ENCODE measurements at regions not wholly inside any gene's neighbourhood (a gene's known extent, or its start where the extent isn't known, plus 50 kb on each side); places are given as distances from the start of the nearest gene placed in this dataset.

GRCh38 chr12:124456652-124457152 is 110.7 kb downstream of the NCOR2 start:
- in situ Hi-C loops (cut with MboI; ENCODE audit: low sequenced_read_pairs) (no loop called here), dilution Hi-C loops (cut with HindIII; ENCODE audit: low sequenced_read_pairs, unreplicated experiment) (no loop called here), intact Hi-C loops (cut with micrococcal nuclease) (no loop called here)
- H3K27ac ChIP-seq (ENCODE audit: insufficient read depth, low read length): no peak overlapping the region
- H3K4me3 ChIP-seq (ENCODE audit: insufficient read depth, low read depth, low read length): no peak overlapping the region
- 97% methylated on average over 7 of the region's 31 CpGs; no CpG with 5 or more reads in 1 of the 2 experiments for WGBS, 2 experiments (ENCODE audit: extremely low coverage in 2 of 2, insufficient read length in 1 of 2)
- ChIA-PET POLR2A (ENCODE audit: unreplicated experiment) (no interaction called here), CTCF (no interaction called here)
- H3K18ac ChIP-seq (ENCODE audit: low read depth, low read length): no peak overlapping the region
- H3K9me3 ChIP-seq (ENCODE audit: control insufficient read depth, insufficient read depth, low read length): no peaks in the 10 kb centered on the region
- H4K20me1 ChIP-seq (ENCODE audit: insufficient read depth, low read length): peaks cover 47% of the 10 kb centered on the region
- H2BK5ac ChIP-seq (ENCODE audit: low read depth, low read length, poor library complexity, severe bottlenecking): no peak overlapping the region
- H3K14ac ChIP-seq (replicated peaks; ENCODE audit: low read depth, low read length): no peak overlapping the region
- H2AK5ac ChIP-seq (ENCODE audit: low read depth, low read length): no peak overlapping the region
- H2BK20ac ChIP-seq (ENCODE audit: low read depth, low read length): no peak overlapping the region
- no peak overlapping the region for H2AFZ ChIP-seq (replicated peaks; ENCODE audit: low read length, poor library complexity)
- H2BK15ac ChIP-seq (ENCODE audit: low read depth, low read length): no peak overlapping the region
- H3K36me3 ChIP-seq (ENCODE audit: control insufficient read depth, insufficient read depth, low read length): peaks cover 41% of the 10 kb centered on the region
- ATAC-seq (ENCODE audit: low read depth) (no peak), DNase-seq (no peak)
- peaks cover 11% of the 10 kb centered on the region for H3K9me1 ChIP-seq (ENCODE audit: insufficient read depth, low read length)
- H3K23ac ChIP-seq (ENCODE audit: low read depth, low read length): no peak overlapping the region
- no peak overlapping the region for H4K5ac ChIP-seq (ENCODE audit: low read depth, low read length)
- peaks cover 18% of the 10 kb centered on the region for H3K4me1 ChIP-seq (ENCODE audit: control insufficient read depth, insufficient read depth, low read length)
- H4K8ac ChIP-seq (ENCODE audit: low read depth in 2 of 2, low read length in 2 of 2): no peak overlapping the region
- no peak overlapping the region for H3K4ac ChIP-seq (ENCODE audit: low read depth, low read length)
- no peak overlapping the region for H3K56ac ChIP-seq (ENCODE audit: extremely low read depth, insufficient read depth, low read length)
- no peak overlapping the region for H2BK120ac ChIP-seq (ENCODE audit: low read depth, low read length)
- H3K79me1 ChIP-seq (ENCODE audit: low read depth in 1 of 2, low read length in 2 of 2): peaks cover 11 to 66% of the 10 kb centered on the region in 2 experiments
- H2AK9ac ChIP-seq (replicated peaks; ENCODE audit: low read depth, low read length, poor library complexity): no peak overlapping the region
- BruUV-seq (replicated peaks): no TSS peak
- no peaks in the 10 kb centered on the region for H3K27me3 ChIP-seq (ENCODE audit: control insufficient read depth, insufficient read depth, low read length)
- no peak for TF ChIP-seq CEBPB (IDR thresholded peaks at IDR 0.05; ENCODE audit: low read depth, low read length)
- TF ChIP-seq NFE2L2 (IDR thresholded peaks at IDR 0.05; ENCODE audit: low read depth, low read length): no peak
- no peak for TF ChIP-seq MXI1 (IDR thresholded peaks at IDR 0.05; ENCODE audit: borderline replicate concordance, low read depth, low read length)
- TF ChIP-seq RFX5 (IDR thresholded peaks at IDR 0.05; ENCODE audit: low read depth, low read length): no peak
- no peak for TF ChIP-seq FOS (IDR thresholded peaks at IDR 0.05; ENCODE audit: low read depth, low read length)
- no peak for TF ChIP-seq MAZ (IDR thresholded peaks at IDR 0.05; ENCODE audit: borderline replicate concordance, low read depth, low read length)
- TF ChIP-seq CTCF (conservative IDR thresholded peaks at IDR 0.05; ENCODE audit: low read depth, low read length): no peak
- no peak overlapping the region for H3K9ac ChIP-seq (ENCODE audit: low read depth, low read length)
- H4K91ac ChIP-seq (ENCODE audit: insufficient read depth, low read depth, low read length): no peak overlapping the region
- H3K4me2 ChIP-seq (ENCODE audit: low read depth, low read length): no peak overlapping the region

Measured in IMR-90 (cell line).